Thoracic aorta (tissue), 2 donors: ENCODE measurements at regions not wholly inside any gene's neighbourhood (a gene's known extent, or its start where the extent isn't known, plus 50 kb on each side); places are given as distances from the start of the nearest gene placed in this dataset.

ENCODE experiments used
- ATAC-seq: fragments of 150-250 bp; one replicate; pipeline ENCODE4 v1.8.0; 2017; ENCODE audit warnings: low read depth; ENCODE audit not compliant: insufficient number of reproducible peaks, low FRiP score
- DNase-seq: peaks from one replicate; pipeline ENCODE4 v3.0.0-alpha.2; 2020; ENCODE audit warnings: low spot score
- H3K27ac ChIP-seq, 2 donors: fragments of 200-600 bp; sonication (generic); 1 replicate in 1 of 2; 2 replicates in 1 of 2; pipeline ENCODE4 v1.5.1; 2016; ENCODE audit warnings: mild to moderate bottlenecking in 2 of 2, moderate library complexity in 2 of 2
- H3K27me3 ChIP-seq: fragments of 200-600 bp; sonication (generic); replicated peaks from 2 replicates; pipeline ENCODE4 v1.6.0; 2016; ENCODE audit warnings: mild to moderate bottlenecking; ENCODE audit not compliant: insufficient read depth
- H3K36me3 ChIP-seq: fragments of 200-600 bp; sonication (generic); one replicate; pipeline ENCODE4 v1.5.1; 2016
- H3K4me1 ChIP-seq, 2 donors: fragments of 200-600 bp; sonication (generic); 1 replicate in 1 of 2; 2 replicates in 1 of 2; pipeline versions ENCODE4 v1.5.1 to v1.6.0; 2016; ENCODE audit warnings: low read depth in 2 of 2, mild to moderate bottlenecking in 1 of 2; ENCODE audit not compliant: control insufficient read depth in 1 of 2
- H3K4me3 ChIP-seq: fragments of 200-600 bp; sonication (generic); 2 replicates; pipeline ENCODE4 v1.5.1; 2016; ENCODE audit warnings: mild to moderate bottlenecking
- H3K9me3 ChIP-seq: fragments of 200-600 bp; sonication (generic); 2 replicates; pipeline ENCODE4 v1.5.1; 2016
- TF ChIP-seq, protein P1 (sequence below): fragments of 200-600 bp; sonication (generic); IDR thresholded peaks from one replicate; pipeline ENCODE4 v1.5.1; 2019; ENCODE audit warnings: antibody characterized with exemption

DNA sequence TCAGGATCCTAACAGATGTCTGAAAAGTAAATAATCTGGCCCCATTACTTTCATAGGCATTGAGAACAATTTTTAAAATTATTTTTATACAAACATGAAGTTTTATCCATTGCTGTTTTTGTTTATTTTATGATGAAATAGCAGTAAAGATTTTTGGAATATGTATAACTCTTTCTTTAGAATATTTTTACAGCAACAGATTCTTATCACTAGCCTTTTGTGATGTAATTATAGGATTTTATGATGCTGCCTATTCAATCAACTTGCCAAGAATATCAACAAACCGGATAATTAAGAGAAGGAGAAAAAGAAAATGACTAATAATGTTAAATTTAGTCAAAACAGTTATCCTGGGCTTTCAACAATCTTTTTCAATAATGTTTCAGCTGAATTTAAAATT lies 386.3 kb downstream of the ZIC1 start:
- H3K27ac ChIP-seq: no peak overlapping the region
- DNase-seq: no peak
- no peaks in the 10 kb centered on the region for H3K9me3 ChIP-seq
- ATAC-seq: no peak
- TF ChIP-seq, protein P1, sequence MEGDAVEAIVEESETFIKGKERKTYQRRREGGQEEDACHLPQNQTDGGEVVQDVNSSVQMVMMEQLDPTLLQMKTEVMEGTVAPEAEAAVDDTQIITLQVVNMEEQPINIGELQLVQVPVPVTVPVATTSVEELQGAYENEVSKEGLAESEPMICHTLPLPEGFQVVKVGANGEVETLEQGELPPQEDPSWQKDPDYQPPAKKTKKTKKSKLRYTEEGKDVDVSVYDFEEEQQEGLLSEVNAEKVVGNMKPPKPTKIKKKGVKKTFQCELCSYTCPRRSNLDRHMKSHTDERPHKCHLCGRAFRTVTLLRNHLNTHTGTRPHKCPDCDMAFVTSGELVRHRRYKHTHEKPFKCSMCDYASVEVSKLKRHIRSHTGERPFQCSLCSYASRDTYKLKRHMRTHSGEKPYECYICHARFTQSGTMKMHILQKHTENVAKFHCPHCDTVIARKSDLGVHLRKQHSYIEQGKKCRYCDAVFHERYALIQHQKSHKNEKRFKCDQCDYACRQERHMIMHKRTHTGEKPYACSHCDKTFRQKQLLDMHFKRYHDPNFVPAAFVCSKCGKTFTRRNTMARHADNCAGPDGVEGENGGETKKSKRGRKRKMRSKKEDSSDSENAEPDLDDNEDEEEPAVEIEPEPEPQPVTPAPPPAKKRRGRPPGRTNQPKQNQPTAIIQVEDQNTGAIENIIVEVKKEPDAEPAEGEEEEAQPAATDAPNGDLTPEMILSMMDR: no peak
- H3K27me3 ChIP-seq: no peaks in the 10 kb centered on the region
- H3K4me1 ChIP-seq: no peaks in the 10 kb centered on the region
- no peaks in the 10 kb centered on the region for H3K36me3 ChIP-seq
- H3K4me3 ChIP-seq: no peak overlapping the region

DNA sequence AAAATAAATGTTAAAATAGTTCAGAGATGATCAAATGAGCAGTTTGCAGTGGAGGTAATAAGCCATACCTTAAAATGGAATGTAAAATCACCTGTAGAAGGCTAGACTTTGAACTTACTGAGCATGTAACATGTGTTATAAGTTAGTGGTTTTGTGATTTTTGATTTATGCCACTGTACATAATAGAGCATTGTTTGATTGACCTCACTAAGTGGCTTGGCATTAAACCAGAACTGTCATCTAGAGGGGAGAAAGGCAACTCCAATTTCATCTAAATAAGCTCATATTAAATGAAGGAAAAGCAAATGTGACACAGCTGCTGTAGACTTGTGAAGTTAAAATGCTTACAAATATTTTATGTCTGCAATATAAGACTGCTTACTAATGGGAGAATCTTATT lies 387.9 kb downstream of the ZIC1 start:
- Histone ChIP-seq H3K9me3 (no peaks in the 10 kb centered on the region), H3K4me1 (no peaks in the 10 kb centered on the region), H3K36me3 (no peaks in the 10 kb centered on the region), H3K27ac (no peak overlapping the region), H3K4me3 (no peak overlapping the region), H3K27me3 (no peaks in the 10 kb centered on the region)
- DNase-seq (no peak), ATAC-seq (no peak)
- TF ChIP-seq, protein P1: no peak

DNA sequence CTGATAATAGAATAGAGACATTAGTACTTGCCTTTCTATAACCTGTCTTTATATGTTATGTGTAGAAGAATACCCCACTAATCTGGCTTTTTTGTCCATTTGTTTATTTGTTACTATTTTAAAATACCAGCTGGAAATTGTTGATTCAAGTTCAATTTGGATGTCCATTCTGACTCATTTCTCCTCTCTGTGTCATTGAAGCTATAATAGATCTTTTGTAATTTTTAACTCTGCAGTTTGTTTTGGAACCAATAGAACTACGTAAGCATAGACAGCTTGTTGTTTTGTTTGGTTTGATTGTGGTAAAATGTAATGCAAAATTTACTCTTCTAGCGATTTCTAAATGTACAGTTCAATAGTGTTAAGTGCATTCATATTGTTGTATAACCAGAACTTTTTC lies 390.4 kb downstream of the ZIC1 start:
- ATAC-seq: no peak
- no peak overlapping the region for H3K4me3 ChIP-seq
- no peak overlapping the region for H3K27ac ChIP-seq
- H3K4me1 ChIP-seq: no peaks in the 10 kb centered on the region
- DNase-seq: no peak
- H3K9me3 ChIP-seq: no peaks in the 10 kb centered on the region
- no peaks in the 10 kb centered on the region for H3K36me3 ChIP-seq
- no peaks in the 10 kb centered on the region for H3K27me3 ChIP-seq
- TF ChIP-seq, protein P1: no peak

DNA sequence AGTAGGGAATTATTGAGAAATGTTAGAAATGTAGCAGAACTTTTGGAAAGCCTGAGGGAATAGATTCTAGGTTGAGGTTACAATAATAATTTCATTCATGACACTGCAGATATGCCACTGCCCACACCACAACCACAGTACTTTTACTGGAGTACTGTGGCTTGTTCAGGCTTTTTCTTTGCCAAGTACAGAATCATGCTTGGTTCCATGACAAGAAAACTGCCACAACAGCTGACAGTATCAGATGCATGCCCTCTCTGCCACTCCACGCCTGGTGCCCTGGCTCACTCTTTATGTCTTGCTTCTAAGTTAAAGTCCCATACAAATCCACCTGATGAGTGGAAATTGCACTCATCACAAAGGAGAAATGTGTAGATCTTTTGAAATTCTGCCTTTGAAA lies 398.6 kb downstream of the ZIC1 start:
- TF ChIP-seq, protein P1: no peak
- H3K27ac ChIP-seq: no peak overlapping the region
- ATAC-seq: no peak

DNA sequence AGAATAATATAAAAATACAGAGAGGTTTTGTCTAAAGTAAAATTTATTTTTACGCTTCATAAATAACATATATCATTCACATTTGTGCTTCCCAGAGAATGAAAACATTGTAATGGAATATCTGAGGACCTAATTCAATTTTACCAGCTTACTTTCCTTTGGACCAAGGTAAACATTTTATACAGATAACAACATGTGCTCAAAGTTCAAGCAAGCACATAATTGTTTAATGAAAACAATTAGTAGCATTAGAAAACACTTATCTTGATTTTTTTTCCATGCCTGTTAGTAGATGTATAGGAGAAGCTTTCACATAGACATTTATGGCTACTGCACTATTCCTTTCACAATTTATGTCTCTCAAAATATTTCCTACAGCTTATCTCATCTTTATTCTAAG lies 400.0 kb downstream of the ZIC1 start:
- Histone ChIP-seq H3K36me3 (no peaks in the 10 kb centered on the region), H3K4me1 (no peaks in the 10 kb centered on the region), H3K27me3 (no peaks in the 10 kb centered on the region), H3K27ac (no peak overlapping the region), H3K9me3 (no peaks in the 10 kb centered on the region), H3K4me3 (no peak overlapping the region)
- DNase-seq (no peak), ATAC-seq (no peak)
- TF ChIP-seq, protein P1: no peak

More for the DNA sequence above, 398.6 kb downstream of the ZIC1 start:
- Histone ChIP-seq H3K36me3 (no peaks in the 10 kb centered on the region), H3K27me3 (no peaks in the 10 kb centered on the region), H3K4me3 (no peak overlapping the region), H3K9me3 (no peaks in the 10 kb centered on the region), H3K4me1 (no peaks in the 10 kb centered on the region)
- no peak for DNase-seq
